ENCODE measurements at regions not wholly inside any gene's neighbourhood (a gene's known extent, or its start where the extent isn't known, plus 50 kb on each side); places are given as distances from the start of the nearest gene placed in this dataset.
"Not testable (repeated sequence)": the region's sequence is repeated elsewhere in the genome, so short reads cannot be mapped to it uniquely, and the experiment has no call there.

DNA sequence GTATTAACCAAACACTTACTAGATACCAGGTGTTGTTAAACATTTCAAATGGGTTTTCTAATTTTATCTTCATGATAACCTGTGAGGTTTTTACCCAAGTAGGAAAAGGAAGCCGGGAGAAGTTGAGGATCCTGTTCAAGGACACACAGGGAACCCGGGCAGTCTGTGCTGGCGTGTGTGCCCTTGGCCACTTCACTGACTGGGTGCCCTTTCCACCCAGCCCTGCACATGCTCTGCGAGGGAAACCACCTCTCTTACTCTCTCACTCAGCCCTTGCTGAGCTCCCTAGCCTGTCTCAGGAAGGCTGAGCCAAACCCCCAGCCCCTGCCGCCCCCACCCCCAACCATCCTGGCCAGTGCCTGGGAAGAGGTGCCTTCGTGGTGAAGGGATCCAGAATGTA, 51.8 kb downstream of the TEX44 start:
- no peak for DNase-seq (ENCODE audit: low read depth in 2 of 2)

DNA sequence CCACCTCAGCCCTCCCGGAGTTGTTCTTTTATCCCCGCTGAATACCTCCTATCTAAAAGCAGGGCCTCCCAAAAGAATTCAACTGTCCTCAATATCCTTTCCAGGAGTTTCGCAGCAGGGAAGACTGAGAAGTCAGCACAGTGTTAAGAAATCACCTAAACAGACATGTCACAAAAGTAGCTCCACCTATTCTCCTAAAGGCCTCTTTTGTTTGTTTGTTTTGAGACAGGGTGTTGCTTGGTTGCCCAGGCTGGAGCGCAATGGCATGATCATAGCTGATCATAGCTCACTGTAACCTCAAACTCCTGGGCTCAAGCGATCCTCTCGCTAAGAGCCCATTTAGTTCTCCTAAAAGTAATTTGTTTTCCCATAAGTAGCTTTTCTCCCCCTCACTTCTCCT, 53.8 kb downstream of the TEX44 start:
- DNase-seq (ENCODE audit: low read depth in 2 of 2), result no peak

DNA sequence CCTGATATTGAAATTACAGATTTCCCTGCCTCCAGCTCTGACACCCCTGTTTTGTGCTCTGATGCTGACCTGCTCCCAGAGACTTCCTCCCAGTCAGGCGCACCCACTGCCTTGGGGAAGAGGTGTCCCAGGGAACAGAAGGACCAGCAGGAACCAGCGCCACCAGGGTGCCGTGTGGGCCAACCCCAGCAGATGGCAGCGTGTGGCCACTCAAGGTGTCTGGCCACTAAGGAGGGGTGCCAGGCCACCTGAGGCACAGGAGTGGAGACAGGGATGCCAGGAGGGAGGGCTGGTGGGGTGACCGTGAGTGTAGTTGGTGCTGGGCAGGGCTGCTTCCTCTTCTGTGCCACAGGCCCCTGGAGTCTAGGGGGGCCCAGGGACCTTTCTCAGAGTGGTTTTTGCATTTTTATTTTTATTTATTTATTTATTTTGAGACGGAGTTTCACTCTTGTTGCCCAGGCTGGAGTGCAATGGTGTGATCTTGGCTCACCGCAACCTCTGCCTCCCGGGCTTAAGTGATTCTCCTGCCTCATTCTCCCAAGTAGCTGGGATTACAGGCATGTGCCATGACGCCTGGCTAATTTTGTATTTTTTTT, 56.0 kb downstream of the TEX44 start:
- DNase-seq (ENCODE audit: low read depth in 2 of 2), result peak in 1 of 2 donors; percentile 45

DNA sequence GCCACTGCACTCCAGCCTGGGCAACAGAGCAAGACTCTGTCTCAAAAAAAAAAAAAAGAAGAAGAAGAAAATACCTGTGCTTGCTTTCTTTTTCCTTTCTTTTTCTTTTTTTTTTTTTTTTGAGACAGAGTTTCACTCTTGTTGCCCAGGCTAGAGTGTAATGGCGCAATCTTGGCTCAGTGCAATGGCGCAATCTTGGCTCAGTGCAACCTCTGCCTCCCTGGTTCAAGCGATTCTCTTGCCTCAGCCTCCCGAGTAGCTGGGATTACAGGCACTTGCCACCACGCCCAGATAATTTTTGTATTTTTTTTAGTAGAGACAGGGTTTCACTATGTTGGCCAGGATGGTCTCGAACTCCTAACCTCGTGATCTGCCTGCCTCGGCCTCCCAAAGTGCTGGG, 56.8 kb upstream of the PTMA start:
- DNase-seq (ENCODE audit: low read depth in 2 of 2), result not testable (repeated sequence)

DNA sequence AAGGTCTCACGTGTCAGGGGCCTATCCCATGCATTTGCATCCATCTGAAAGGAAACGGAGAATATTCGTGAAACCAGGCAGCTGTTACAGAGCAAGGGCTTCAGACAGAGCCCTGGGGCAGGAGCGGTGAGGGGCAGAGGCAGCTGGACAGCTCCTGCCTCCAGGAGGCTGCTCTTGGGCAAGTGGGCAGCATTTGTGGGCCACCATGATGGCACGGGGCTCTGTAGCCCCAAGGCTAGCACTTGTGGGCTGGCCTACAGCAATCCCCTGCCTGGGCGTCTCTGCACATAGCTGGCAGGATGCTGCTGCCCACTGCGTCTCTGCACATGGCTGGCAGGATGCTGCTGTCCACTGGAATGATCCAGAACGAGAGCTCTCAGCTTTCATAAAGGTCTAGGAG, 52.8 kb upstream of the PTMA start:
- no peak for DNase-seq (ENCODE audit: low read depth in 2 of 2)

DNA sequence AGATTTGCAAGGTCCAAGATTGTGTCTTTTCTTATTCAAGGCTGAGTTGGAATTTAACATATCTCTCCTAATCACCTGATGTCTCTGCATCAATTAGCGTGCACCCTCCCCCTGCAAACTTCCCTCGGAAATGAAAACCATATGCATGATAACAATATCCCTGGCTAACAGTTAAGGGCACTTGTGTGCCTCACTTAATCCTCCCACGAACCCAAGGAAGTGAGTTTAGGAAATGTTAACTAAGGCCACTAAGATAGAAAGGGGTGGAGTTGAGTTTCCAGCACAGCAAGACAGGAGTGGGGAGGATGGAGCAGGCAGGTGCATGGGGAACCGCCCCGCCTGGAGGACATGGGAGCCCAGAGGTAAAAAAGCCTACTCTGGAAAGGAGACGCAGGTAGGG, 52.4 kb upstream of the PTMA start:
- no peak for DNase-seq (ENCODE audit: low read depth in 2 of 2)

Measured in activated CD4-positive, alpha-beta T cell treated with anti-CD3 and anti-CD28 coated beads for 24 hours (primary cell).